GM23338 (cell line): ENCODE measurements at regions not wholly inside any gene's neighbourhood (a gene's known extent, or its start where the extent isn't known, plus 50 kb on each side); places are given as distances from the start of the nearest gene placed in this dataset.
A peak's percentile ranks its signal among the peaks of the same experiment; 100 is the strongest.

Experiments used
- ATAC-seq: fragments of 200-7000 bp; cut with Tn5 transposase; 3 replicates; pipeline ENCODE4 v1.9.1; 2020
- DNase-seq: peaks from one replicate; pipeline ENCODE4 v3.0.0-alpha.2; 2015; ENCODE audit warnings: low spot score
- H2AFZ ChIP-seq: fragments of 200-600 bp; sonication (generic); 2 replicates; pipeline ENCODE4 v1.8.0; 2016; ENCODE audit warnings: antibody characterized with exemption, mild to moderate bottlenecking, moderate library complexity
- H3F3A ChIP-seq: fragments of 200-600 bp; sonication (generic); replicated peaks from 2 replicates; pipeline ENCODE4 v1.8.0; 2017; ENCODE audit warnings: antibody characterized with exemption, mixed run types, low read depth
- H3K27ac ChIP-seq: fragments of 200-600 bp; sonication (generic); 2 replicates; pipeline ENCODE4 v1.6.1; 2016; ENCODE audit warnings: low read depth
- H3K27me3 ChIP-seq: fragments of 200-600 bp; sonication (generic); 2 replicates; pipeline ENCODE4 v1.8.0; 2016; ENCODE audit warnings: mild to moderate bottlenecking, mixed run types, moderate library complexity; ENCODE audit not compliant: insufficient read depth
- H3K36me3 ChIP-seq: fragments of 200-600 bp; sonication (generic); 2 replicates; pipeline ENCODE4 v1.8.0; 2016; ENCODE audit warnings: mild to moderate bottlenecking; ENCODE audit not compliant: insufficient read depth
- H3K4me1 ChIP-seq: fragments of 200-600 bp; sonication (generic); 2 replicates; pipeline ENCODE4 v1.8.0; 2016; ENCODE audit warnings: mild to moderate bottlenecking, moderate library complexity; ENCODE audit not compliant: insufficient read depth
- H3K4me2 ChIP-seq: fragments of 200-600 bp; sonication (generic); 2 replicates; pipeline ENCODE4 v1.7.1; 2017; ENCODE audit warnings: mixed run types
- H3K4me3 ChIP-seq: fragments of 200-600 bp; sonication (generic); 2 replicates; pipeline ENCODE4 v1.6.1; 2016; ENCODE audit warnings: mixed run types
- H3K79me2 ChIP-seq: fragments of 200-600 bp; sonication (generic); replicated peaks from 2 replicates; pipeline ENCODE4 v1.8.0; 2017; ENCODE audit warnings: mild to moderate bottlenecking; ENCODE audit not compliant: insufficient read depth
- H3K9me2 ChIP-seq: fragments of 200-600 bp; sonication (generic); 2 replicates; pipeline ENCODE4 v1.8.0; 2017; ENCODE audit not compliant: insufficient read depth
- H4K20me1 ChIP-seq: fragments of 200-600 bp; sonication (generic); replicated peaks from 2 replicates; pipeline ENCODE4 v1.8.0; 2017; ENCODE audit warnings: mild to moderate bottlenecking; ENCODE audit not compliant: insufficient read depth
- H3K27ac Mint-ChIP-seq: 2 replicates; pipeline ENCODE4 v1.8.0; 2020; ENCODE audit warnings: inconsistent platforms, mild to moderate bottlenecking, moderate library complexity, mixed read lengths
- H3K27me3 Mint-ChIP-seq: 3 replicates; pipeline ENCODE4 v1.8.0; 2022; ENCODE audit warnings: low read depth, mild to moderate bottlenecking, moderate library complexity, mixed read lengths, inconsistent platforms; ENCODE audit not compliant: insufficient read depth, poor library complexity
- H3K36me3 Mint-ChIP-seq: 3 replicates; pipeline ENCODE4 v1.8.0; 2021; ENCODE audit warnings: low read depth, mild to moderate bottlenecking, inconsistent platforms, moderate library complexity, mixed read lengths
- H3K4me1 Mint-ChIP-seq: 3 replicates; pipeline ENCODE4 v1.8.0; 2020; ENCODE audit warnings: mild to moderate bottlenecking, inconsistent platforms, mixed read lengths
- H3K4me3 Mint-ChIP-seq: 3 replicates; pipeline ENCODE4 v1.8.0; 2021; ENCODE audit warnings: moderate library complexity, mild to moderate bottlenecking, inconsistent platforms, mixed read lengths
- H3K9me3 Mint-ChIP-seq: 3 replicates; pipeline ENCODE4 v1.8.0; 2020; ENCODE audit warnings: moderate library complexity, mild to moderate bottlenecking, inconsistent platforms, mixed read lengths
- CREB1 ChIP-seq: fragments of 250-450 bp; sonication (Bioruptor Pico); IDR thresholded peaks from 2 replicates; pipeline ENCODE4 v1.5.0; 2020; ENCODE audit warnings: low read depth, mild to moderate bottlenecking, moderate library complexity
- CTCF ChIP-seq, 2 experiments: fragments of 200-600 bp in 1 of 2; sonication (generic) in 1 of 2; conservative IDR thresholded peaks; 2 replicates each; pipeline versions ENCODE4 v1.5.1 to v1.6.1; 2016 to 2017; ENCODE audit warnings: antibody characterized with exemption in 2 of 2, low read depth in 2 of 2, mild to moderate bottlenecking in 2 of 2, moderate library complexity in 1 of 2
- ETS1 ChIP-seq: IDR thresholded peaks from 2 replicates; pipeline ENCODE4 v1.6.1; 2016; ENCODE audit warnings: antibody characterized with exemption
- EZH2 ChIP-seq: fragments of 200-600 bp; sonication (generic); IDR thresholded peaks from one replicate; pipeline ENCODE4 v1.8.0; 2017; ENCODE audit warnings: antibody characterized with exemption, mild to moderate bottlenecking, low read depth; ENCODE audit not compliant: unreplicated experiment
- EZH2phosphoT487 ChIP-seq: fragments of 200-600 bp; sonication (generic); IDR thresholded peaks from one replicate; pipeline ENCODE4 v1.8.1; 2018; ENCODE audit warnings: antibody characterized with exemption; ENCODE audit not compliant: unreplicated experiment
- JUNB ChIP-seq: IDR thresholded peaks from one replicate; pipeline ENCODE4 v1.6.1; 2016; ENCODE audit warnings: antibody characterized with exemption; ENCODE audit not compliant: unreplicated experiment
- NANOG ChIP-seq: IDR thresholded peaks from 2 replicates; pipeline ENCODE4 v1.6.1; 2016; ENCODE audit warnings: antibody characterized with exemption, borderline replicate concordance
- POLR2AphosphoS5 ChIP-seq: IDR thresholded peaks from 2 replicates; pipeline ENCODE4 v1.6.1; 2016; ENCODE audit warnings: antibody characterized with exemption, low read depth
- REST ChIP-seq: IDR thresholded peaks from one replicate; pipeline ENCODE4 v1.6.1; 2018; ENCODE audit warnings: antibody characterized with exemption; ENCODE audit not compliant: unreplicated experiment
- STAT1 ChIP-seq: IDR thresholded peaks from one replicate; pipeline ENCODE4 v1.6.1; 2016; ENCODE audit warnings: antibody characterized with exemption; ENCODE audit not compliant: unreplicated experiment
- ZNF114 ChIP-seq: fragments of 250-450 bp; sonication (Bioruptor Pico); IDR thresholded peaks from 2 replicates; pipeline ENCODE4 v1.5.0; 2020; ENCODE audit warnings: mild to moderate bottlenecking, moderate library complexity
- ZNF331 ChIP-seq: fragments of 250-450 bp; sonication (Bioruptor Pico); IDR thresholded peaks from 2 replicates; pipeline ENCODE4 v1.5.0; 2020; ENCODE audit warnings: low read depth, mild to moderate bottlenecking, moderate library complexity
- ZNF462 ChIP-seq: fragments of 250-450 bp; sonication (Bioruptor Pico); IDR thresholded peaks from 2 replicates; pipeline ENCODE4 v1.5.0; 2020; ENCODE audit warnings: mild to moderate bottlenecking, moderate library complexity

- peaks cover 1% of the 10 kb centered on the region for H3K27me3 Mint-ChIP-seq
- no peak overlapping the region; the same call in 1 of the 2 replicates for H3K27ac Mint-ChIP-seq
- Histone ChIP-seq H3K27ac (0 out of 2 replicates have a peak overlapping the region, but pooled peaks have one; percentile 21), H3K36me3 (no peaks in the 10 kb centered on the region), H3K27me3 (no peaks in the 10 kb centered on the region), H3K4me1 (peaks cover 10% of the 10 kb centered on the region), H4K20me1 (no peaks in the 10 kb centered on the region), H3K79me2 (no peaks in the 10 kb centered on the region), H3K4me2 (no peak overlapping the region), H3K4me3 (no peak overlapping the region), H3F3A (no peaks in the 10 kb centered on the region), H3K9me2 (no peaks in the 10 kb centered on the region), H2AFZ (peak overlapping the region; percentile 35; the same call in 1 of the 2 replicates)
- H3K36me3 Mint-ChIP-seq, result peaks cover 5% of the 10 kb centered on the region
- H3K9me3 Mint-ChIP-seq, result peaks cover 6% of the 10 kb centered on the region; the same call in 2 of the 3 replicates
- no peak for TF ChIP-seq JUNB
- no peak for TF ChIP-seq CTCF (conservative IDR thresholded peaks at IDR 0.05; ENCODE audit: low read depth in 2 of 2)
- no peak for TF ChIP-seq STAT1
- no peak for TF ChIP-seq EZH2
- TF ChIP-seq POLR2AphosphoS5, result no peak
- TF ChIP-seq REST, result no peak
- TF ChIP-seq ZNF114 (CRISPR knock-in tag), result no peak
- no peak for TF ChIP-seq NANOG
- no peak for TF ChIP-seq ETS1
- no peak for TF ChIP-seq ZNF462 (CRISPR knock-in tag)
- no peak for TF ChIP-seq EZH2phosphoT487
- no peak for TF ChIP-seq ZNF331 (CRISPR knock-in tag)
- TF ChIP-seq CREB1 (CRISPR knock-in tag), result no peak
- no peak overlapping the region for H3K4me3 Mint-ChIP-seq
- peaks cover 20% of the 10 kb centered on the region; the same call in 2 of the 3 replicates for H3K4me1 Mint-ChIP-seq
- no peak for ATAC-seq
- no peak for DNase-seq
Observed at GRCh38 chr16:65372171-65372570, 250.3 kb upstream of the CDH11 start.
